Small intestine (tissue), 7 donors: ENCODE measurements at regions not wholly inside any gene's neighbourhood (a gene's known extent, or its start where the extent isn't known, plus 50 kb on each side); places are given as distances from the start of the nearest gene placed in this dataset.

Source experiments
- DNase-seq, 2 donors: peaks; one replicate each; pipeline versions ENCODE4 v3.0.0 to v3.0.0-alpha.2; 2013
- FAIRE-seq: peaks from 2 replicates; lab custom pipeline; 2012; peaks lifted over from hg19 to GRCh38; lab: Jason Lieb, UNC
- H3K27ac ChIP-seq, 3 donors: one replicate each; pipeline ENCODE4 v1.5.1; 2013; ENCODE audit warnings: low read length in 2 of 3, mild to moderate bottlenecking in 2 of 3, control low read depth in 1 of 3, inconsistent platforms in 1 of 3, low read depth in 1 of 3, moderate library complexity in 1 of 3
- H3K27me3 ChIP-seq, 3 donors: one replicate each; pipeline ENCODE4 v1.6.1; 2013; ENCODE audit warnings: low read length in 3 of 3, inconsistent platforms in 1 of 3; ENCODE audit not compliant: control insufficient read depth in 3 of 3, insufficient read depth in 3 of 3
- H3K36me3 ChIP-seq, 3 donors: one replicate each; pipeline ENCODE4 v1.6.1; 2013; ENCODE audit warnings: low read length in 3 of 3, inconsistent platforms in 1 of 3, low read depth in 1 of 3, mild to moderate bottlenecking in 1 of 3, moderate library complexity in 1 of 3; ENCODE audit not compliant: control insufficient read depth in 3 of 3, insufficient read depth in 2 of 3
- H3K4me1 ChIP-seq, 3 donors: one replicate each; pipeline ENCODE4 v1.6.1; 2013; ENCODE audit warnings: low read length in 2 of 3, inconsistent platforms in 1 of 3, low read depth in 1 of 3, mild to moderate bottlenecking in 1 of 3, moderate library complexity in 1 of 3; ENCODE audit not compliant: control insufficient read depth in 3 of 3, insufficient read depth in 2 of 3
- H3K4me3 ChIP-seq, 3 donors: one replicate each; pipeline ENCODE4 v1.5.1; 2013; ENCODE audit warnings: low read length in 3 of 3, control low read depth in 1 of 3, inconsistent platforms in 1 of 3, low read depth in 1 of 3, mild to moderate bottlenecking in 1 of 3, moderate library complexity in 1 of 3
- H3K9me3 ChIP-seq, 2 donors: one replicate each; pipeline ENCODE4 v1.6.1; 2013; ENCODE audit warnings: low read depth in 1 of 2, low read length in 1 of 2; ENCODE audit not compliant: control insufficient read depth in 2 of 2, insufficient read depth in 1 of 2
- WGBS, 3 donors: extraction: QIAGEN DNeasy Blood & Tissue Kit; methylation state at CpG; one replicate each; pipeline ENCODE4 v1.1.7; 2013; 5-methylcytosine and 5-hydroxymethylcytosine counted together
- donor health status: healthy with polysubstance abuse.
- donor health status: control.
- donor health status: control.
- donor health status: Bipolar disorder and iron deficiency.
- donor health status: healthy.

GRCh38 chr6:11396860-11397259, 140.7 kb upstream of the TMEM170B start:
- 98 to 99% (median 98%) methylated on average over 3 of the region's 3 CpGs for WGBS, 3 donors
- no peak overlapping the region for H3K27ac ChIP-seq

GRCh38 chr6:11393713-11394627, 143.6 kb upstream of the TMEM170B start:
- 82 to 84% (median 82%) methylated on average over 7 of the region's 7 CpGs for WGBS, 3 donors

More at GRCh38 chr6:11396860-11397259, 140.7 kb upstream of the TMEM170B start:
- no peak for DNase-seq
- FAIRE-seq, result no peak
- Histone ChIP-seq H3K9me3 (no peaks in the 10 kb centered on the region), H3K4me1 (peaks cover 0 to 23% (median 0%) of the 10 kb centered on the region in 3 donors), H3K4me3 (no peak overlapping the region), H3K27me3 (no peaks in the 10 kb centered on the region), H3K36me3 (no peaks in the 10 kb centered on the region)

GRCh38 chr6:11392778-11393507, 144.6 kb upstream of the TMEM170B start:
- Histone ChIP-seq H3K36me3 (no peaks in the 10 kb centered on the region), H3K4me1 (peaks cover 0 to 14% (median 0%) of the 10 kb centered on the region in 3 donors), H3K27ac (peak overlapping the region in 2 of 3 donors; percentile 25 to 32), H3K9me3 (no peaks in the 10 kb centered on the region), H3K4me3 (no peak overlapping the region), H3K27me3 (no peaks in the 10 kb centered on the region)
- FAIRE-seq, result no peak
- DNase-seq, result peak; percentile 84 to 94
- WGBS, 3 donors, result 21 to 48% (median 34%) methylated on average over 11 of the region's 11 CpGs

More at GRCh38 chr6:11393713-11394627, 143.6 kb upstream of the TMEM170B start:
- H3K4me1 ChIP-seq, result peaks cover 0 to 21% (median 0%) of the 10 kb centered on the region in 3 donors
- no peak overlapping the region for H3K27ac ChIP-seq
- no peak for FAIRE-seq
- H3K9me3 ChIP-seq, result no peaks in the 10 kb centered on the region
- H3K27me3 ChIP-seq, result no peaks in the 10 kb centered on the region
- no peak overlapping the region for H3K4me3 ChIP-seq
- no peaks in the 10 kb centered on the region for H3K36me3 ChIP-seq
- no peak for DNase-seq

GRCh38 chr6:11391934-11392777, 145.4 kb upstream of the TMEM170B start:
- no peak for FAIRE-seq
- H3K36me3 ChIP-seq, result no peaks in the 10 kb centered on the region
- H3K4me3 ChIP-seq, result no peak overlapping the region
- H3K27me3 ChIP-seq, result no peaks in the 10 kb centered on the region
- 81 to 91% (median 90%) methylated on average over 5 of the region's 5 CpGs for WGBS, 3 donors
- no peak for DNase-seq
- H3K4me1 ChIP-seq, result peaks cover 0 to 10% (median 0%) of the 10 kb centered on the region in 3 donors
- no peak overlapping the region for H3K27ac ChIP-seq
- H3K9me3 ChIP-seq, result no peaks in the 10 kb centered on the region

GRCh38 chr6:11389977-11390376, 147.6 kb upstream of the TMEM170B start:
- H3K9me3 ChIP-seq, result no peaks in the 10 kb centered on the region
- H3K4me1 ChIP-seq, result peaks cover 0 to 10% (median 0%) of the 10 kb centered on the region in 3 donors
- no peaks in the 10 kb centered on the region for H3K27me3 ChIP-seq
- no peaks in the 10 kb centered on the region for H3K36me3 ChIP-seq
- WGBS, 3 donors, result 75 to 84% (median 83%) methylated on average over 7 of the region's 7 CpGs
- no peak overlapping the region for H3K4me3 ChIP-seq
- no peak overlapping the region for H3K27ac ChIP-seq
- DNase-seq (no peak), FAIRE-seq (no peak)

- Histone ChIP-seq H3K27ac (peak overlapping the region in 1 of 3 donors; percentile 71), H3K9me3 (no peaks in the 10 kb centered on the region), H3K4me3 (no peak overlapping the region), H3K4me1 (peaks cover 0 to 10% (median 0%) of the 10 kb centered on the region in 3 donors), H3K36me3 (no peaks in the 10 kb centered on the region), H3K27me3 (no peaks in the 10 kb centered on the region)
- 91 to 96% (median 92%) methylated on average over 5 of the region's 5 CpGs for WGBS, 3 donors
- no peak for FAIRE-seq
- no peak for DNase-seq
Observed at GRCh38 chr6:11388983-11389944, 148.3 kb upstream of the TMEM170B start.

- Histone ChIP-seq H3K9me3 (no peaks in the 10 kb centered on the region), H3K36me3 (no peaks in the 10 kb centered on the region), H3K27me3 (no peaks in the 10 kb centered on the region), H3K27ac (no peak overlapping the region), H3K4me1 (peaks cover 0 to 8% (median 0%) of the 10 kb centered on the region in 3 donors), H3K4me3 (no peak overlapping the region)
- WGBS, 3 donors, result 90 to 99% (median 95%) methylated on average over 5 of the region's 5 CpGs
- no peak for FAIRE-seq
- no peak for DNase-seq
Observed at GRCh38 chr6:11387707-11388430, 149.7 kb upstream of the TMEM170B start.
